Activated T-helper 1 cell treated with anti-CD3 and anti-CD28 coated beads, Interleukin-2, amount 50 U/mL, for 16 hours (primary cell): ENCODE measurements at regions not wholly inside any gene's neighbourhood (a gene's known extent, or its start where the extent isn't known, plus 50 kb on each side); places are given as distances from the start of the nearest gene placed in this dataset.
"Not testable (repeated sequence)": the region's sequence is repeated elsewhere in the genome, so short reads cannot be mapped to it uniquely, and the experiment has no call there.

Experiments
- DNase-seq, 2 donors: peaks; one replicate each; pipeline ENCODE4 v3.0.0-alpha.2; 2020; ENCODE audit warnings: low read depth in 1 of 2, low spot score in 1 of 2

DNA sequence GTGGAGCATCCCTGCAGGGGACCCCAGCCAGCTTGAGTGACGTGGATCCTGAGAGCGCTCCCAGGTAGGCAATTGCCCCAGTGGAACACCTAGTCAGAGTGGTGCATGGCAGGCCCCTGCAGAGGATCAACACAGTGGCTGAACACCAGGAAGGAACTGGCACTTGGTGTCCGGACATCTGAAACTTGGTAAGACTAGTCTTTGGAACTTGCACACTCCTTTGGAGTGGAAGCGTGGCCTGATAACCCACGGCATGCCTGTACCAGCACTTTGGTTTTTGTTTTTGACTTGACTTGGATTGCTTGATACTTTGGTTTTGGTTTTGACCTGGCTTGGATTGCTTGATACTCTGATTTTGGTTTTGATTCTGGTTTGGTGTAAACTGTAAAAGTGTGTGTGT is 69.9 kb upstream of the RAP1B start:
- DNase-seq, result not testable (repeated sequence)

DNA sequence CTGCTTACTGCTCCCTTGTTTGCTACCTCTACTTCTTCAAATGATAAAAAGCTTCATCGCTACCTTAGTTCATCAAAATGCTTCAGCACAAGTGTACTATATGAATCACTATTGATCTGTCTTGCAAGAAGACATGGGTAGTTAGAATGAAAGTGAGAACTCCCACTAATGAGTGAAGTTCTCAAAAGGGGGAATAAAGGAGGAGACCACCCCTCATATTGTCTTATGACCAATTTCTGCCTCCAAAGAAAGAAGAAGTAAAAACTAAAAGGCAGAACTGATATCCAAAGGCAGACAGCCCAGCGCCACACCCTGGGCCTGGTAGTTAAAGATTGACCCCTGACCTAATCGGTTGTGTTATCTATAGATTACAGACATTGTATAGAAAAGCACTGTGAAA is 63.4 kb upstream of the RAP1B start:
- DNase-seq, result not testable (repeated sequence)

DNA sequence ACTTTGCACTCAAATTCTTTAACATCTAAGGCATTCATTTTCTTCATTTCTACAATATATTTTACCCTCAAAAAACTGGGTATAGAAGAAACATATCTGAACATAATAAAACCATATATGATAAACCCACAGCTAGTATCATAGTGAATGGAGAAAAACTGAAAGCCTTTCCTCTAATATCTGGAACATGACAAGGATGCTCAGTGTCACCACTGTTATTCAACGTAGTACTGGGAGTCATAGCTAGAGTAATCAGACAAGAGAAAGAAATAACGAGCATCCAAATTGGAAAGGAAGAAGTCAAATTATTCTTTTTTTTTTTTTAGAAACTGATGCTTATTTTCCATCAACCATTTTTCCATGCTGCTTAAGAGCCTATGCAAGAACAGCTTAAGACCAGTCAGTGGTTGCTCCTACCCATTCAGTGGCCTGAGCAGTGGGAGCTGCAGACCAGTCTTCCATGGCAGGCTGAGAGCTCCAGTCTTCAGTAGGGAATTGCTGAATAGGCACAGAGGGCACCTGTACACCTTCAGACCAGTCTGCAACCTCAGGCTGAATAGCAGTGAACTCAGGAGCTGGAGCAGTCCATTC is 58.0 kb upstream of the RAP1B start:
- not testable (repeated sequence) for DNase-seq

DNA sequence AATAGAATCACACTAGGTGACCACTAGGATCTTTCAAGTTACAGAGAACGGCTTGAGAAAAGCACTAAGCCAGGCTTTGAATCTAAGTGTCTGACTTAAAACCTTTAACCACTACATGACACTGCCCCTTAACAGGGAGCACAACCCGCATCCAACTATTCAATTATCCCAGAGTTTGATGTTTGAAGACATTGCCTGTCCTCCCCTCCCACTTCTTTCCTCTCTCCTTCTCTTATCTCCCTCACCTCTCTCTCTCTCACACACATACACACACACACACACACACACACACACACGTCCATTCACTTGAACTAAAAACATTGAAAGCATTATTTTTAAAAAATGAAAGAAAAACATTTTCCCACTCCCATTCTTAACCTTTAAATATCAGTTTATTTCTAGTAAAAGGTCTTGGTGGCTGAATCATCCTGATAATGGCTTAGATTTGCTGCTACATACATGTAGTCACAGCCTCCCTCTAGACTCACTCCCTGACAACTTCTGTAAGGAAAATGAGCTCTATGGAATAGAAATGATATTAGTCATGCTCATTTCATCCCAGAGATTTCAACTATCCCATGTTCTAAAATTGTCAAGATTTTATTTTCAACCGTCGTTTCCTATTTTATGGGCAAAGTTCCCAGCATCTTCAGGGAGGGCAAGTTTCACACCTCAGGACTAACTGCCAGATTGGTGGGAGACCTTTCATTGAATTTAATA is 53.5 kb upstream of the RAP1B start:
- DNase-seq, result no peak

DNA sequence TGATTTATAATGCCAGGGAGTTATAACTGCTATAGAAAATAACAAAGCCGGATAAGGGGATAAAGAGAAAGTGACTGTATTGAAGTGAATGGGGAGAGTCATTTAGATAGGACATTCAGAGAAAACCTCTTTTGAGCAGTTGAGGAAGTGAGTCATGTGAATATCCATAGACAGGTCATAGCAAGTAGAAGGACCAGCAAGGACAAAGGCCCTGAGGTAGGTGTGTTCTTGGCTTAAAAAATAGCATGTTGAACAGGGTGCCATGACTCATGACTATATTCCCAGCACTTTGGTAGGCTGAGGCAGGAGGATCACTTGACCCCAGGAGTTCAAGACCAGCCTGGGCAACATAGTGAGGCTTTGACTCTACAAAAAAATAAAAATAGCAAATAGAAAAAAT is 51.5 kb upstream of the RAP1B start:
- DNase-seq, result no peak

DNA sequence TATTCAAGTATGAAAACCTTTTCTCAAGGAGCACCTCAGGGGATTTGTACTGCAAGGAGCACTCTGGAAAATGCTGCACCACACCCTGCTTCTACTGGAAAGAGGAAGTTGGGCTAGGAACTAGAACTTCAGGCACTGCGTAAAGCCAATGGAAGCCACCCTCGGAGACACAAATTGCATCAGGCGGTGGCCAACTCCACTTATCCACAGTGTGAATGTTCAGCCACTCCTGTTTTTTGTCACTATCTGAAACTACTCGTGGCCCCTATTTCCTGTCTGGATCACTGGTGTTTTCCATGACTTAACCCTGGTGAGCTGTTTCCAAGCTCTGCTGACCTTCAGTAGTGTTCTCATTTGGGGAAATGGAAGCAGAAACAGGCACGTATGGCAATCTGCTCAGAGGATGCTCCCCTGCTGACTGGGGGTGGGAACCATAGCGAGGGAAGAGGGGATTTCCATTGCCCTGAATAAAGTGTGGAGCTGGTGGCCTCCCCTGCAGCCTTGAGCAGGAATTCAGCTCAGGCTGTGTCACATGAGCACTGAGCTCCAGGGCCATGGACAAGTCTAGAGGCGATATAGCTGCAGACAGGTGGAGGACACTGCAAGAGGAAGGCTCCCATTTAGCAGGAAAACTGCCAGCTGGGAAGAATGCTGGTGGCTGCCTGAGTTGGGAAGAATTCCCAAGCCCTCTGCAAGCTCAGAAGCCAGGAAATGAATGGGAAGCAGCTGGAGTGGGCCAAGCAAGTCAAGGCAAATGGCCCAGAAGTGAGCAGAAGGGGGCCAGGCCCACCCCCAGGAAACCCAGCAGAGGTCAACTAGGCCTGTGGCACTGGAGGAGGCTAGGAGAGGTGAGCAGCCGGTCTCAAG is 50.5 kb upstream of the RAP1B start:
- no peak for DNase-seq

DNA sequence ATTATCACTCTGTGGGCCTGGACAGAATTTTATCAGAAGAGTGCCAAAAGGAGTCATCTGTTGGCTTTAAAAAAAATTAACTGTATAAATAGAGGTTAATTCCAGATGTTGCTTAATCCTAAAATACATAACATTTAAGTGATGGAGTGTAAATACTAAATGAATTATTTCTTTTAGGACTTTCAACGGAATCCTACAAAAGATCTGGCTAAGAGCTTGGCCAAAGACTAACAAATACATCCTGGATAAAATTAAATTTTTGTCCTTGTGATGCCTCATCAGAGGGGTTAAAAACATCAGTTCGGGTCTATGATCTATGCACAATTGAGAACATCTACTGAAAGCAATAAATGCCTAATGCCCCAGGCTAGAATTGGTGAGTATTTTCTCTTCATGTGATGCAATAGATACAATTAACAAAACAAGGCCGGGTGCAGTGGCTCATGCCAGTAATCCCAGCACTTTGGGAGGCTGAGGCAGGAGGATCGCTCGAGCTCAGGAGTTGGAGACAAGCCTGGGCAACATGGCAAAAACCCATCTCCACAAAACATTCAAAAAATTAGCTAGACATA is 49.8 kb upstream of the RAP1B start:
- DNase-seq, result no peak
